Testis (tissue), 2 donors: ENCODE measurements at regions not wholly inside any gene's neighbourhood (a gene's known extent, or its start where the extent isn't known, plus 50 kb on each side); places are given as distances from the start of the nearest gene placed in this dataset.

Experiments used
- POLR2A ChIP-seq: fragments of 450-650 bp; IDR thresholded peaks from one replicate; pipeline ENCODE4 v1.6.1; 2017; ENCODE audit warnings: antibody characterized with exemption, mild to moderate bottlenecking, moderate library complexity
- TF ChIP-seq, protein P1 (sequence below), 3 experiments: fragments of 450-650 bp in 2 of 3; fragments of 200-600 bp in 1 of 3; sonication (generic) in 1 of 3; IDR thresholded peaks; one replicate each; pipeline ENCODE4 v1.5.1; 2016 to 2019; ENCODE audit warnings: antibody characterized with exemption in 3 of 3, mild to moderate bottlenecking in 2 of 3, moderate library complexity in 1 of 3

DNA sequence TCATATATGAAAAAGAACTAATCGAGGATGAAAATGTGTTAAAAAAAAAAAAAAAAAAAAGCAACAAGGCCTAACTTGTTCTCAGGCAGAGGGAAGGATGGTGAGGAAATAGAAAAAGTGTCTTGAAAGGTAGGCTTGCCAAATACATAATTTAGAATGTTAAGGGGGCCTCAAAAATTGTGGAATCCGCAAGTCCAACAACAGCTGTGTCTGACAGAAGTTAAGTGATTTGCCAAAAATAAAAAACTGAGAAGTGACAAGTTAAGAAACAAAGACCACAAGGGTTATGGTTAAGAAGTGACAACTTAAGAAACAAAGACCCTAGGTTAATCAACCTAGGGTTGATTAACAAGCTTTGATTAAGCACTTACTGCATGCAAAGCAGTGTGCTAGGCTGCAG is 110.6 kb downstream of the P2RY1 start:
- TF ChIP-seq, protein P1, sequence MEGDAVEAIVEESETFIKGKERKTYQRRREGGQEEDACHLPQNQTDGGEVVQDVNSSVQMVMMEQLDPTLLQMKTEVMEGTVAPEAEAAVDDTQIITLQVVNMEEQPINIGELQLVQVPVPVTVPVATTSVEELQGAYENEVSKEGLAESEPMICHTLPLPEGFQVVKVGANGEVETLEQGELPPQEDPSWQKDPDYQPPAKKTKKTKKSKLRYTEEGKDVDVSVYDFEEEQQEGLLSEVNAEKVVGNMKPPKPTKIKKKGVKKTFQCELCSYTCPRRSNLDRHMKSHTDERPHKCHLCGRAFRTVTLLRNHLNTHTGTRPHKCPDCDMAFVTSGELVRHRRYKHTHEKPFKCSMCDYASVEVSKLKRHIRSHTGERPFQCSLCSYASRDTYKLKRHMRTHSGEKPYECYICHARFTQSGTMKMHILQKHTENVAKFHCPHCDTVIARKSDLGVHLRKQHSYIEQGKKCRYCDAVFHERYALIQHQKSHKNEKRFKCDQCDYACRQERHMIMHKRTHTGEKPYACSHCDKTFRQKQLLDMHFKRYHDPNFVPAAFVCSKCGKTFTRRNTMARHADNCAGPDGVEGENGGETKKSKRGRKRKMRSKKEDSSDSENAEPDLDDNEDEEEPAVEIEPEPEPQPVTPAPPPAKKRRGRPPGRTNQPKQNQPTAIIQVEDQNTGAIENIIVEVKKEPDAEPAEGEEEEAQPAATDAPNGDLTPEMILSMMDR (IDR thresholded peaks at IDR 0.05): no peak
- TF ChIP-seq POLR2A: no peak
